ENCODE measurements at regions not wholly inside any gene's neighbourhood (a gene's known extent, or its start where the extent isn't known, plus 50 kb on each side); places are given as distances from the start of the nearest gene placed in this dataset.

DNA sequence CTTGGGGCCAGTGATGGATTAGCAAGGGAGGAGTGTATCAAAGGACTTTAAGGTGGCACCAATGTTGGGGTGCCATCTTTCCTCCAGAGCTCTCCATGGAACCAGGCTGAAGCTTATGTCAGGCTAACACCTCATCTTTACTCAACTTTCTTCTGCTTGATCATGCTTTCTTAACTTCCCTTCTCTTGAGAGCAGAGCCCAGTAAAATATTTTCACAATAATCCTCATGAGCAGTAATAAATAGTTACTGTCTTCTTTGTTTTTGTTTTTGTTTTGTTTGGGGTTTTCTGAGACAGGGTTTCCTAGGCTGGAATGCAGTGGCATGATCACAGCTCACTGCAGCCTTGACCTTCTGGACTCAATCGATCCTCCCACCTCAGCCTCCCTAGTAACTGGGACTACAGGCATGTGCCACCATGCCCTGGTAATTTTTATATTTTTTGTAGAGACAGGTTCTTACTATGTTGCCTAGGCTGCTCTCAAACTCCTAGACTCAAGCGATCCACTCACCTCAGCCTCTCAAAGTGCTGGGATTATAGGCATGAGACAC, 127.9 kb upstream of the TOP1 start:
- TF ChIP-seq, protein P1, sequence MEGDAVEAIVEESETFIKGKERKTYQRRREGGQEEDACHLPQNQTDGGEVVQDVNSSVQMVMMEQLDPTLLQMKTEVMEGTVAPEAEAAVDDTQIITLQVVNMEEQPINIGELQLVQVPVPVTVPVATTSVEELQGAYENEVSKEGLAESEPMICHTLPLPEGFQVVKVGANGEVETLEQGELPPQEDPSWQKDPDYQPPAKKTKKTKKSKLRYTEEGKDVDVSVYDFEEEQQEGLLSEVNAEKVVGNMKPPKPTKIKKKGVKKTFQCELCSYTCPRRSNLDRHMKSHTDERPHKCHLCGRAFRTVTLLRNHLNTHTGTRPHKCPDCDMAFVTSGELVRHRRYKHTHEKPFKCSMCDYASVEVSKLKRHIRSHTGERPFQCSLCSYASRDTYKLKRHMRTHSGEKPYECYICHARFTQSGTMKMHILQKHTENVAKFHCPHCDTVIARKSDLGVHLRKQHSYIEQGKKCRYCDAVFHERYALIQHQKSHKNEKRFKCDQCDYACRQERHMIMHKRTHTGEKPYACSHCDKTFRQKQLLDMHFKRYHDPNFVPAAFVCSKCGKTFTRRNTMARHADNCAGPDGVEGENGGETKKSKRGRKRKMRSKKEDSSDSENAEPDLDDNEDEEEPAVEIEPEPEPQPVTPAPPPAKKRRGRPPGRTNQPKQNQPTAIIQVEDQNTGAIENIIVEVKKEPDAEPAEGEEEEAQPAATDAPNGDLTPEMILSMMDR (IDR thresholded peaks at IDR 0.05), result no peak
- TF ChIP-seq POLR2A (IDR thresholded peaks at IDR 0.05) (no peak), EP300 (IDR thresholded peaks at IDR 0.05) (no peak), POLR2AphosphoS5 (IDR thresholded peaks at IDR 0.05) (no peak)
